ENCODE measurements at regions not wholly inside any gene's neighbourhood (a gene's known extent, or its start where the extent isn't known, plus 50 kb on each side); places are given as distances from the start of the nearest gene placed in this dataset.

DNA sequence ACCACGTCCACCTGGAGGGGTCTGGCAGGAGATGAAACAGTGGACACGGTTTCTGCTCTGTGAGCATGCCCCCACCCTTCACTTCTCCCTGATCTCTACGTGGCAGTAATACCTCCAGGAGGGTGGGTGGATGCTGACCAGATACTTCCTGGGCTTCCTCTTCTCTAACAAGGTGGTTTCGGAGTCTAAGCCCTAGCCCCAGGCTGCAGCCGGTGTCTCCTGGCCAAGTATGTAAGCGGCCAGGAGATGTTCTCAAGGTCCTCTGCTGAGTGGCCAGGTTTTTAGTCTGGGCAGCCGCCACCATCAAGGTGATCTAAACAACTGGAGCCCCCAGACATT is 101.8 kb upstream of the ASB18 start:
- no peak for TF ChIP-seq POLR2A (IDR thresholded peaks at IDR 0.05; ENCODE audit: extremely low read depth, insufficient read length)
- TF ChIP-seq, protein P1, sequence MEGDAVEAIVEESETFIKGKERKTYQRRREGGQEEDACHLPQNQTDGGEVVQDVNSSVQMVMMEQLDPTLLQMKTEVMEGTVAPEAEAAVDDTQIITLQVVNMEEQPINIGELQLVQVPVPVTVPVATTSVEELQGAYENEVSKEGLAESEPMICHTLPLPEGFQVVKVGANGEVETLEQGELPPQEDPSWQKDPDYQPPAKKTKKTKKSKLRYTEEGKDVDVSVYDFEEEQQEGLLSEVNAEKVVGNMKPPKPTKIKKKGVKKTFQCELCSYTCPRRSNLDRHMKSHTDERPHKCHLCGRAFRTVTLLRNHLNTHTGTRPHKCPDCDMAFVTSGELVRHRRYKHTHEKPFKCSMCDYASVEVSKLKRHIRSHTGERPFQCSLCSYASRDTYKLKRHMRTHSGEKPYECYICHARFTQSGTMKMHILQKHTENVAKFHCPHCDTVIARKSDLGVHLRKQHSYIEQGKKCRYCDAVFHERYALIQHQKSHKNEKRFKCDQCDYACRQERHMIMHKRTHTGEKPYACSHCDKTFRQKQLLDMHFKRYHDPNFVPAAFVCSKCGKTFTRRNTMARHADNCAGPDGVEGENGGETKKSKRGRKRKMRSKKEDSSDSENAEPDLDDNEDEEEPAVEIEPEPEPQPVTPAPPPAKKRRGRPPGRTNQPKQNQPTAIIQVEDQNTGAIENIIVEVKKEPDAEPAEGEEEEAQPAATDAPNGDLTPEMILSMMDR (IDR thresholded peaks at IDR 0.05; ENCODE audit: low read depth, low read length) = no peak
- TF ChIP-seq, protein P2, sequence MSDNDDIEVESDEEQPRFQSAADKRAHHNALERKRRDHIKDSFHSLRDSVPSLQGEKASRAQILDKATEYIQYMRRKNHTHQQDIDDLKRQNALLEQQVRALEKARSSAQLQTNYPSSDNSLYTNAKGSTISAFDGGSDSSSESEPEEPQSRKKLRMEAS (IDR thresholded peaks at IDR 0.05; ENCODE audit: low read depth, low read length) = no peak
- TF ChIP-seq MYC (IDR thresholded peaks at IDR 0.05; ENCODE audit: low read depth, low read length) = no peak

Measured in NB4 (cell line).